ENCODE measurements at regions not wholly inside any gene's neighbourhood (a gene's known extent, or its start where the extent isn't known, plus 50 kb on each side); places are given as distances from the start of the nearest gene placed in this dataset.

DNA sequence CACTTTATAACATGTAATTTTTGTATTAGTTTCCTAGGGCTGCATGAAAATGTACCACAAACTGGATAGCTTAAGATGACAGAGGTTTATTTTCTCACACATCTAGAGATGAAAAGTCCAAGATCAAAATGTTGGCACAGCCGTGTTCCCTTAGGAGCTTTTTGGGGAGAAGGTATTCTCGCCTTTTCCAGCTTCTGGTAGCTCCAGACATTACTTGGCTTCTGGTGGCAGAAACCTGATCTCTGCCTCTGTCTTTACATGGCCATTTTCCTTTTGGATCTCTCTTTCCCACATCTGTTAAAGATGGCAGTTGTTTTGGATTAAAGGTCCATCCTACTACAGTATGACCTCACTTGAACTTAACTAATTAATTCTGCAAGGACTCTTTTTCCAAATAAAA, 885.7 kb upstream of the CDH8 start:
- H2BK120ac ChIP-seq (ENCODE audit: low read depth, low read length, poor library complexity, severe bottlenecking) = no peak overlapping the region
- Mint-ChIP-seq H3K4me1 (peaks cover 6 to 11% of the 10 kb centered on the region in 2 experiments; a peak in 2 of 4 replicates), H3K4me3 (no peak overlapping the region), H3K27me3 (ENCODE audit: low read depth) (no peaks in the 10 kb centered on the region), H3K9me3 (no peaks in the 10 kb centered on the region), H3K36me3 (ENCODE audit: insufficient read depth in 1 of 3, low read depth in 3 of 3) (no peaks in the 10 kb centered on the region), H3K27ac (no peak overlapping the region)
- no peak overlapping the region for H3K4ac ChIP-seq (ENCODE audit: low read depth, low read length)
- peaks cover 2% of the 10 kb centered on the region; the same call in 1 of the 2 replicates for H3K4me1 ChIP-seq (ENCODE audit: insufficient read depth, low read length)
- no peak overlapping the region for H2BK5ac ChIP-seq (ENCODE audit: insufficient read length, low read length)
- no peaks in the 10 kb centered on the region for H3K9me3 ChIP-seq (ENCODE audit: control insufficient read depth, low read depth, low read length)
- no peak overlapping the region for H3K56ac ChIP-seq (ENCODE audit: insufficient read length, low read depth, low read length)
- H4K8ac ChIP-seq (replicated peaks; ENCODE audit: insufficient read length, low read depth, low read length) = no peak overlapping the region
- TF ChIP-seq CTCF (conservative IDR thresholded peaks at IDR 0.05) = no peak
- no peak overlapping the region for H3K9ac ChIP-seq (ENCODE audit: extremely low read depth, insufficient read length, low read length)
- no peak overlapping the region for H4K91ac ChIP-seq (ENCODE audit: insufficient read length, low read depth, low read length)
- H2AK5ac ChIP-seq (ENCODE audit: insufficient read length, low read length) = no peak overlapping the region
- H3K18ac ChIP-seq (ENCODE audit: insufficient read length, low read depth, low read length) = no peak overlapping the region
- no CpG with 5 or more reads among the region's 2 CpGs for WGBS (ENCODE audit: extremely low coverage, insufficient read length, low lambda C conversion rate)
- H3K23me2 ChIP-seq (ENCODE audit: insufficient read length, low read depth, low read length, poor library complexity, severe bottlenecking) = no peaks in the 10 kb centered on the region
- H3K14ac ChIP-seq (ENCODE audit: insufficient read depth, low read length) = no peak overlapping the region
- no peak overlapping the region for H3K4me2 ChIP-seq (ENCODE audit: insufficient read depth, insufficient read length, low read length)
- H2AFZ ChIP-seq (ENCODE audit: low read length) = no peak overlapping the region
- no peaks in the 10 kb centered on the region for H4K20me1 ChIP-seq (ENCODE audit: control insufficient read depth, insufficient read depth, insufficient read length)
- no peaks in the 10 kb centered on the region for H3K79me2 ChIP-seq (ENCODE audit: insufficient read depth, low read length)
- no peak overlapping the region for H3K27ac ChIP-seq (ENCODE audit: insufficient read length, low read depth, low read length)
- no peak overlapping the region for H2BK20ac ChIP-seq (ENCODE audit: low read depth, low read length, poor library complexity, severe bottlenecking)
- no peak overlapping the region for H2BK12ac ChIP-seq (ENCODE audit: insufficient read length, low read depth, low read length)
- no peaks in the 10 kb centered on the region for H3K79me1 ChIP-seq (ENCODE audit: insufficient read depth, low read depth, low read length, poor library complexity, severe bottlenecking)
- H3K27me3 ChIP-seq (ENCODE audit: insufficient read depth, low read length) = no peaks in the 10 kb centered on the region
- H2BK15ac ChIP-seq (ENCODE audit: low read depth, low read length) = no peak overlapping the region
- no peak overlapping the region for H3T11ph ChIP-seq (ENCODE audit: low read length)
- no peak overlapping the region for H4K5ac ChIP-seq (ENCODE audit: insufficient read length, low read depth, low read length)
- no peak overlapping the region for H3K23ac ChIP-seq (ENCODE audit: insufficient read length, low read depth, low read length)
- no peak for DNase-seq

Data from H9 (cell line).